ENCODE measurements at regions not wholly inside any gene's neighbourhood (a gene's known extent, or its start where the extent isn't known, plus 50 kb on each side); places are given as distances from the start of the nearest gene placed in this dataset.

DNA sequence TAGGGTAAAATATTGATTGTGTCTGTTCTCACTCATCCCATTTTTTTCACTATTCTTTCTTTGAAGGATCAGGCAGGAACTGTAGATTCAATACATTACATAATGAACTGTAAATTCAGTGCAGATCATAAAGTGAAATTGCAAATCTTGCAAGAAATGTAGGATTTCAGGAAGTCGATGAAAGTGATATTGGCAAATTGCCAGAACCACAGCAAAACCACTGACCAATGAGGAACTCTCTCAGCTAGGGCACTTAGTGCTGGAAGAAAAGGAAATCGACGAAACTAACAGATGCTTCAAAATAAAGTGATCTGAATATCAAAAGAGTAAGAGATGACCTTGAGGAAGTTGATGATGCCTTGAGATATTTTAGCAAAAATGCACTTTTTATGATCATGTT, 157.6 kb downstream of the AACS start:
- in situ Hi-C loops (cut with MboI; ENCODE audit: low sequenced_read_pairs), result no loop called here

DNA sequence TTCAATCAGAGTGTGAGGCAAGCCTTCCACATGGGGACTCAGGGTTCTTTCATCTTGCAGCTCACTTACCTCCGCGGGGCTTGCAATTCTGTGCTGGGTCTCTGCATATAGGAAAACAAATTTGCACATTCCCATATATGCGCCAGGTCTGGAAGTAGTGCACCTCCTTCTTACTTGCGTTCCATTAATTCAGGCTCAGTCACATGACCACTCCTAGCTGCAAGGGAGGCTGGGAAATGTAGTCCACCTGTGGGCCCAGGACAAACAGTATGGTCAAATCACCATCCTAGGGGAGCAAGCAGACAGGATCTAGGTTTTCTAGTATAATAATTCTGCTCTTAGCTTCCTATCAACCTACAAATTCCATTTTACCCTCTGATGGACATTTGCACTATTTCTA, 160.4 kb downstream of the AACS start:
- in situ Hi-C loops (cut with MboI; ENCODE audit: low sequenced_read_pairs), result no loop called here

DNA sequence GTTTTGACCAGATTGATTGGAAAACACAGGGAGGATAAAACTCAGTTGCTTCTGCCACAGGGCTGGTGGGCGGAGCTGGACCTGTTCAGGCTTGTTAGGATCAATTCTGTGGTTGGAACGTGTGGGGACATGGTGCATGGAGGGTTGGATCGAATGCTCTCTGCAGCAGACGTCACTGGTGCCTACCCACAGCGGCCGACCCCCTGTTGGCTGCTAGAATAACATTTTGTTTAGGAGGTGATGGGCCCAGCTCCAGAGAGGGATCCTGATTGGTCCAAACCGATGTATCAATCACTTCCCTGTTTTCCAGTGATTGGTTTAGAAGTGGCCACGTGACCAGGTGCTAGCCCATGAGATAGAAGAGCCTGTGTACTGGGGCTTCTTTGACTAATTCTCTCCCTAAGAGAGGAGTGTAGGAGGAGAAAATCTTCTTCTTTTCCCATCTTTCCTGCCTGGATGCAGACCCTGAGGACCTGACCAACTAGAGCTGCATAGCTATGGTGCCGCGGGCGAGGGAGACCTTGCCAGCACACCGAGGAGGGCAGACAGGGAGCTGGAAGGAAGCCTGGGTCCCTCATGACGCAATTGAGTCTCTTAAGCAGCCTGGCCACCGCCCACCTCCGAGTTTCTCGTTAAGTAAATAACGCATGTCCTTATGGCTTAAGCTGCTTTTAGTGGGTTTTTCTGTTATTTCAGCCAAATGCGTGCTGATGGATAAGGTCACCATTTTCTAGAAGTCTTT, 163.5 kb downstream of the AACS start:
- in situ Hi-C loops (cut with MboI; ENCODE audit: low sequenced_read_pairs), result no loop called here

DNA sequence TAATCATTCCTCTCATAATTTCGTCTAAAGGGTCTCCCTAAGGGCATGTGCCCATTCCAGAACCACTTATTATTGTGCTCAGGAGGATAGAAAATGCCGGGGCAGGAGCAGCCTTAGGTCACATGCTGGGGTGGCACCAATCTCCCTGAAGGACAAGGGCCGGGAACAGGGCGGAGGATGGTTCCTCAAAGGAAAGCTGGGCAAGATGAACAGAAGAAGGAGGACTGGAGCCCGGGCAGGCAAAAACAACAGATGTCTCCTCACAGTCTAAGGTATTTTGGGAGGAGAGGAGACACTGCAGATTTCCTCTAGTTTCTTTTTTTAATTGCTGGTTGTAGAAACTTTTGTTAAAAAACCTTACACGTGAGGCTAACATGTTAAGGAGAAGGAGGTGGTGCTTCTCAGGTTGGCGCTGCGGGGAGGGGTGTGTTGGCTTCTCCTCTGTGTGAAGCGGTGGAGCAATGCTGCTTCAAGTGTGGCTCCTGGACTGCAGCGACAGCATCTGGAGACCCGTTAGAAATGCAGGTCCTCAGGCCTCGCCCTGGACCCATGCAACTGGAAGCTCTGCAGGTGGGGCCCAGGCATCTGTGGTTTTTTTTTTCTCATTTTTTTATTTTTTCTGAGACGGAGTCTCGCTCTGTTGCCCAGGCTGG, 164.8 kb downstream of the AACS start:
- in situ Hi-C loops (cut with MboI; ENCODE audit: low sequenced_read_pairs), result no loop called here

DNA sequence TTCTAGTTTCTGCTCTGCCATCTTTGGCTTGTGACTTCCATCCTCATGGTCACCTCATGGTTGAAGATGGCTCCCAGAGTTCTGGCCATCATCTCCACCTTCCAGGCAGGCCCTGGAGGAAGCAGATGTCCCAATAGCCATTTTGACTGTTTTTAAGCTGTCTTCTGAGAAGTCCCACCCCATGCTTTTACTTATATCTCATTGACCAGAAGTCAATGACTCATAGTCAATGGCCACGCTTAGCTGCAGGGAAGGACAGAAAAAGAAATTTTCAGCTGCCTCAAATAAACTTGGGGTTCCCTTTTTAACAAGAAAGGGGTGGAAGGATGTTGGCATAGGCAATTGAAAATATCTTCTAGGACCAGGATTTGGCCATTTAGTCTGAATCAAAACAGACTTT, 168.1 kb downstream of the AACS start:
- in situ Hi-C loops (cut with MboI; ENCODE audit: low sequenced_read_pairs), result no loop called here

- in situ Hi-C loops (cut with MboI; ENCODE audit: low sequenced_read_pairs), result no loop called here
These were observed 174.3 kb downstream of the AACS start for GRCh38 chr12:125239563-125239962.

GRCh38 chr12:125240717-125241116, 175.5 kb downstream of the AACS start:
- in situ Hi-C loops (cut with MboI; ENCODE audit: low sequenced_read_pairs), result no loop called here

GRCh38 chr12:125243811-125244210, 178.6 kb downstream of the AACS start:
- in situ Hi-C loops (cut with MboI; ENCODE audit: low sequenced_read_pairs), result no loop called here

DNA sequence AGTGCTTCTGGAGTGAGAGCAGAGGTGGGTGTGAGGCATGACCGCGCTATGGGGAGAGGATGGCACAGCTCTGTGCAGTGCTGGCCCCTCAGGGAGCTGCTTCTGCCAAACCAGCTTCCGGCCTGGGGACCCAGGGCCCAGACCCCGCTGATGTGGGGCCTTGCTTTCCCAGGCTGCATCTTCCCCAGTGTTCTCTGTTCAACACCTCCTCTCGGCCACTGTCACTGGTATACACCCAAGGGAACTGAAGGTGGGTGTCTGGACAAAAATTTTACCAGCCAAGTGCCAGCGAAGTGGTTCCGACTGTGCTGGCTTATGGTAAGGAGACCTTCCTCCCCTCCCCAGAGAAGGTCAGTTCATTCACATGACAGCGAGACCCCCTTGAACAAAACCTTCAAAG, 179.1 kb downstream of the AACS start:
- in situ Hi-C loops (cut with MboI; ENCODE audit: low sequenced_read_pairs), result no loop called here

DNA sequence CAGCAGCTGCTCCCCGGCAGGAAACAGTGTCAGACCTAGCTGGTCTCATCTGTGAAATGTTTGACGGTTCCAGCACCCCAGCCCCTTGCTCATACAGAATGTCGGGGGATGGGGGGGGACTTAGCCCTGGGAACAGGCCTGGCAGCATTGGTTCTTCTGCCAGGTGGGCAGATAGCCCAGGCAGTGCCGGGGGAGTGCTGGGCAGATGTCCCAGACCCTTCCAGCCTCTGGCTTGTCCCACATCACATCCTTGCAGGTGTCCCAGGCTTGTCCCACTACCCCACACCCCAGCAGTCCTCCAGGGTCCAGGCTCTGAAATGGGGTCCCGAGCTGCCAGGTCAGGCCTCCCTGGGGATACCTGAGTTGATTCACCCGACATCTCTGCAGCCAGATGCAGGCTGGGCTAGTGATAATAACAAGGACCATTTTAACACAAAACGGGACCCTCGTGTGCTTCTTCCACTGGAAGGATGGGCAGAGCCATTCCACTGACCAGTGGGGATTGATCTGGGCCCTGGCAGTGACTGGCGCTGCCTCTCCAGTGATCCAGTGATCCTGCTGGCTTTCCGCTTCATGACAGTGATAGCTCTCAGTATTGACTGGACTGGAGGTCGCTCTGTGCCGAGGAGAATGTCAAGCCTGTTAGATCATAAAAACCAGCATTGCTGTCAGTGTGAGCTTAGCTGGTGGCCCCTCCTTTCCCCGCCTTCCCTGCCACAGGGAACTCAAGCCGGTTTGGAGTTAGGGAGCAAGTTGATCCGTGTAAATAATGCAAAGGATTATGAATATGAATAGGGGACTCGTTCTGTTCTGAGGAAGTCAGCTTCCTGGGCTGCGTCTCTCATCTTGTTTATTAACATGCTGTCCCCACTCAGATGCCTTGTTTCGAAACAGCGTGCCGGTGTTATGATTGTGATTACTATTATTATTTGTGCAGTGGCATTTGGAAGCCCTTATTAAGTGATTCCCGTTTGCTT, 180.6 kb downstream of the AACS start:
- in situ Hi-C loops (cut with MboI; ENCODE audit: low sequenced_read_pairs), result no loop called here

GRCh38 chr12:125247477-125247876, 182.2 kb downstream of the AACS start:
- in situ Hi-C loops (cut with MboI; ENCODE audit: low sequenced_read_pairs), result no loop called here

- in situ Hi-C loops (cut with MboI; ENCODE audit: low sequenced_read_pairs), result no loop called here
These were observed 184.0 kb downstream of the AACS start for GRCh38 chr12:125249066-125249824.

DNA sequence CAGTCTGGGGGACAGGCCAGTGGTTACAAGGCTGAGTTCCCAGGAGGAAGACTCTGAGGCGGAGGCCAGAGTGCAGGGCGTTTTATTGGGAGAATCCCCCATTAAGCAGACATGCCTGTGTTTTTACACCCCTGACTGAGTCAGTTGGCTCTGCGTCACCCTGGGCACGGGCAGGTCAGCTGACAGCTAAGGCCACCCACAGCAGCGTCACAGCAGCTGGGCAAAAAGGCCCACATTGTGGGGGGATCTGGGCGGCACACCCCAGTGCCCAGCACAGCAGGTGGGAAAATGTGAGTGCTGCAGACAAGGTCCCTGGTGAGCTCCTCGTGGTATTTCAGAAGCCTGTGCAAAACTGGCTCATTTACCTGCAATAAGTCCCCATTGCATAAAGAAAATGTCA, 184.7 kb downstream of the AACS start:
- in situ Hi-C loops (cut with MboI; ENCODE audit: low sequenced_read_pairs), result no loop called here

DNA sequence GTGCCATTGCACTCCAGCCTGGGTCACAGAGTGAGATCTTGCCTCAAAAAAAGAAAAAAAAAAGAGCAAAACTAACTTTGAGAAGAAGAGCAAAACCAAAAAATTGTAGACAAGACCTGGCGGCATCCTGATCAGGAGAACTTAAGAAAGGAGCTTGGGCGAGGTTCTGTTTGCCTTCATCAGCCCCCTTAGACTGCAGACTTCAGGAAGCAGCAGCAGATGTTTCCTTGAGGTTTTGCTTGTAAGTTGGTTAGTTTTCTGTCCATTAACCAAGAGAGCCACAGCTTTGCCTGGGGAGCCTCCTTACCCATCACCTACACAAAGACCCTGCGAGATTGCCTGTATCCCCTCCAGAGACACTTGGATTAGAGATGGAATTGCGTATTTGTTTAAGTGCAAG, 189.0 kb downstream of the AACS start:
- in situ Hi-C loops (cut with MboI; ENCODE audit: low sequenced_read_pairs), result no loop called here

GRCh38 chr12:125254856-125255255, 189.6 kb downstream of the AACS start:
- in situ Hi-C loops (cut with MboI; ENCODE audit: low sequenced_read_pairs), result no loop called here

GRCh38 chr12:125255935-125256633, 190.8 kb downstream of the AACS start:
- in situ Hi-C loops (cut with MboI; ENCODE audit: low sequenced_read_pairs), result no loop called here

- in situ Hi-C loops (cut with MboI; ENCODE audit: low sequenced_read_pairs), result no loop called here
These were observed 191.3 kb downstream of the AACS start for GRCh38 chr12:125256634-125256936.

GRCh38 chr12:125259178-125259867, 194.1 kb downstream of the AACS start:
- in situ Hi-C loops (cut with MboI; ENCODE audit: low sequenced_read_pairs), result no loop called here

DNA sequence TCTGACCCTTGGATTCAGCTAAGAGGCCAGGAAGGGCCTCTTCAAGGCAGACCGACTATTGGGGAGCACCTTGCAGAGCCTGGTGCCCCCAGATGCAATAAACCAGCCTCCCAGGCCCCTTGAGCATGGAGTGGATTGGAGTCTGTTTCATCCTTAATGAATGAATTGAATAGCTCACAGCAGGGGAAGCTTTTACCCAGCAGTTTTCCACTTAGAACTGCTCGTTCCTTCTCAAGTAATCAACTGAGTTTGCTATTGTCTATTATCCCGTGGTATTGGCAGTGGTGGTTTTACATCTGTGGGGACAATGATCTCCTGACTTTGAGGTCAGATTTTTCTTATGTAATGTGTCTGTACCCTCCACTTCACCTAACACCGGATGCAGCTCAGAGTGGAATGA, 197.6 kb downstream of the AACS start:
- in situ Hi-C loops (cut with MboI; ENCODE audit: low sequenced_read_pairs), result no loop called here

- in situ Hi-C loops (cut with MboI; ENCODE audit: low sequenced_read_pairs), result no loop called here
These were observed 198.2 kb downstream of the AACS start for GRCh38 chr12:125263385-125263784.

All from HL-60/S4 (cell line).